HEK293 (cell line): ENCODE measurements at regions not wholly inside any gene's neighbourhood (a gene's known extent, or its start where the extent isn't known, plus 50 kb on each side); places are given as distances from the start of the nearest gene placed in this dataset.
A peak's percentile ranks its signal among the peaks of the same experiment; 100 is the strongest.

Experiments used
- CTCF ChIA-PET: fragments of 350-600 bp; formaldehyde crosslinking; extraction: SDS; loops from one replicate; lab custom pipeline; 2021; ENCODE audit warnings: antibody characterized with exemption; lab: Yijun Ruan, JAX
- POLR2A ChIA-PET: fragments of 300-600 bp; formaldehyde crosslinking; extraction: SDS; loops from one replicate; lab custom pipeline; 2020; ENCODE audit warnings: antibody characterized with exemption, inconsistent platforms; lab: Yijun Ruan, JAX
- H3K27ac ChIP-seq: fragments of 200-500 bp; sonication (Bioruptor generic); 2 replicates; pipeline ENCODE4 v1.5.1; 2014; ENCODE audit warnings: low read depth, low read length, control low read depth, inconsistent platforms; ENCODE audit errors: extremely low read depth
- H3K36me3 ChIP-seq, 2 experiments: fragments of 200-500 bp in 1 of 2; sonication (Bioruptor generic) in 1 of 2; 1 replicate in 1 of 2; 2 replicates in 1 of 2; pipeline ENCODE4 v1.5.1; 2014 to 2017; ENCODE audit warnings: inconsistent platforms in 2 of 2, low read length in 2 of 2; ENCODE audit not compliant: control insufficient read depth in 2 of 2, insufficient read depth in 1 of 2
- H3K4me1 ChIP-seq: fragments of 200-500 bp; sonication (Bioruptor generic); 2 replicates; pipeline ENCODE4 v1.5.1; 2014; ENCODE audit warnings: mild to moderate bottlenecking, low read length, inconsistent platforms; ENCODE audit not compliant: control insufficient read depth, insufficient read depth
- H3K4me3 ChIP-seq: 2 replicates; pipeline ENCODE4 v1.5.1; 2011; ENCODE audit warnings: low read depth, mild to moderate bottlenecking, control low read depth, low read length, moderate library complexity
- H3K9me3 ChIP-seq: fragments of 200-500 bp; sonication (Bioruptor generic); 2 replicates; pipeline ENCODE4 v1.5.1; 2014; ENCODE audit warnings: low read depth, low read length, inconsistent platforms; ENCODE audit not compliant: control insufficient read depth, insufficient read depth
- FEZF1 ChIP-seq: fragments of 450-650 bp; formaldehyde crosslinking; IDR thresholded peaks from 2 replicates; pipeline ENCODE4 v1.5.1; 2016; ENCODE audit warnings: missing biosample characterization, missing genetic modification characterization
- GLIS1 ChIP-seq: fragments of 450-650 bp; formaldehyde crosslinking; IDR thresholded peaks from 2 replicates; pipeline ENCODE4 v1.5.1; 2016; ENCODE audit warnings: missing biosample characterization, missing genetic modification characterization
- HOXD13 ChIP-seq: sonication (generic); formaldehyde crosslinking; IDR thresholded peaks from 2 replicates; pipeline ENCODE4 v1.8.0; 2022; ENCODE audit warnings: missing genetic modification reagents, borderline replicate concordance
- KLF10 ChIP-seq: fragments of 450-650 bp; IDR thresholded peaks from 2 replicates; pipeline ENCODE4 v1.5.1; 2018; ENCODE audit warnings: missing biosample characterization, mild to moderate bottlenecking, missing genetic modification characterization
- PRDM1 ChIP-seq: fragments of 450-650 bp; formaldehyde crosslinking; IDR thresholded peaks from 2 replicates; pipeline ENCODE4; 2016; ENCODE audit warnings: missing biosample characterization, missing genetic modification characterization
- ZBTB1 ChIP-seq: fragments of 450-650 bp; formaldehyde crosslinking; IDR thresholded peaks from 2 replicates; pipeline ENCODE4 v1.5.1; 2016; ENCODE audit warnings: missing biosample characterization, missing genetic modification characterization
- ZFP3 ChIP-seq: fragments of 450-650 bp; formaldehyde crosslinking; IDR thresholded peaks from 2 replicates; pipeline ENCODE4 v1.5.1; 2016; ENCODE audit warnings: low read depth, missing biosample characterization, missing genetic modification characterization
- ZNF10 ChIP-seq: fragments of 450-650 bp; formaldehyde crosslinking; IDR thresholded peaks from 2 replicates; pipeline ENCODE4 v1.5.1; 2017; ENCODE audit warnings: missing biosample characterization, missing genetic modification characterization
- ZNF140 ChIP-seq: fragments of 450-650 bp; formaldehyde crosslinking; IDR thresholded peaks from 2 replicates; pipeline ENCODE4 v1.5.1; 2016; ENCODE audit warnings: missing biosample characterization, missing genetic modification characterization
- ZNF184 ChIP-seq: fragments of 450-650 bp; IDR thresholded peaks from 2 replicates; pipeline ENCODE4 v1.5.1; 2018; ENCODE audit warnings: missing biosample characterization, mild to moderate bottlenecking, missing genetic modification characterization
- ZNF2 ChIP-seq: fragments of 450-650 bp; formaldehyde crosslinking; IDR thresholded peaks from 2 replicates; pipeline ENCODE4 v1.5.1; 2016; ENCODE audit warnings: missing biosample characterization, missing genetic modification characterization
- ZNF223 ChIP-seq: fragments of 450-650 bp; formaldehyde crosslinking; IDR thresholded peaks from 2 replicates; pipeline ENCODE4 v1.5.1; 2016; ENCODE audit warnings: missing biosample characterization, missing genetic modification characterization
- ZNF324 ChIP-seq: fragments of 450-650 bp; formaldehyde crosslinking; IDR thresholded peaks from 2 replicates; pipeline ENCODE4 v1.5.1; 2016; ENCODE audit warnings: missing biosample characterization, missing genetic modification characterization
- ZNF341 ChIP-seq: fragments of 450-650 bp; formaldehyde crosslinking; IDR thresholded peaks from 2 replicates; pipeline ENCODE4; 2016; ENCODE audit warnings: low read depth, missing biosample characterization, missing genetic modification characterization
- ZNF561 ChIP-seq: fragments of 450-650 bp; IDR thresholded peaks from 2 replicates; pipeline ENCODE4 v1.5.1; 2018; ENCODE audit warnings: missing biosample characterization, missing genetic modification characterization, borderline replicate concordance
- ZNF623 ChIP-seq: fragments of 450-650 bp; formaldehyde crosslinking; IDR thresholded peaks from 2 replicates; pipeline ENCODE4 v1.5.1; 2016; ENCODE audit warnings: missing biosample characterization, missing genetic modification characterization
- ZNF654 ChIP-seq: fragments of 450-650 bp; formaldehyde crosslinking; IDR thresholded peaks from 2 replicates; pipeline ENCODE4 v1.5.1; 2016; ENCODE audit warnings: low read depth, missing biosample characterization, missing genetic modification characterization
- ZNF660 ChIP-seq: fragments of 450-650 bp; IDR thresholded peaks from 2 replicates; pipeline ENCODE4 v1.5.1; 2018; ENCODE audit warnings: missing biosample characterization, mild to moderate bottlenecking, missing genetic modification characterization
- ZNF843 ChIP-seq: fragments of 450-650 bp; formaldehyde crosslinking; IDR thresholded peaks from 2 replicates; pipeline ENCODE4 v1.5.1; 2016; ENCODE audit warnings: missing biosample characterization, missing genetic modification characterization
- TF ChIP-seq, protein P1 (sequence below): fragments of 450-650 bp; formaldehyde crosslinking; IDR thresholded peaks from 2 replicates; pipeline ENCODE4 v1.5.1; 2016; ENCODE audit warnings: missing biosample characterization, missing genetic modification characterization
- TF ChIP-seq, protein P2 (sequence below): fragments of 450-650 bp; formaldehyde crosslinking; IDR thresholded peaks from 2 replicates; pipeline ENCODE4 v1.5.1; 2016; ENCODE audit warnings: missing biosample characterization, missing genetic modification characterization
- TF ChIP-seq, protein P3 (sequence below): fragments of 450-650 bp; formaldehyde crosslinking; IDR thresholded peaks from 2 replicates; pipeline ENCODE4 v1.5.1; 2016; ENCODE audit warnings: missing biosample characterization, missing genetic modification characterization, borderline replicate concordance
- TF ChIP-seq, protein P4 (sequence below): fragments of 450-650 bp; formaldehyde crosslinking; IDR thresholded peaks from 2 replicates; pipeline ENCODE4 v1.5.1; 2016; ENCODE audit warnings: missing biosample characterization, missing genetic modification characterization
- TF ChIP-seq, protein P5 (sequence below): fragments of 450-650 bp; formaldehyde crosslinking; IDR thresholded peaks from 2 replicates; pipeline ENCODE4 v1.5.1; 2016; ENCODE audit warnings: missing biosample characterization, missing genetic modification characterization
- TF ChIP-seq, protein P6 (sequence below): fragments of 450-650 bp; formaldehyde crosslinking; IDR thresholded peaks from 2 replicates; pipeline ENCODE4 v1.5.1; 2016; ENCODE audit warnings: missing biosample characterization, missing genetic modification characterization, low read depth

DNA sequence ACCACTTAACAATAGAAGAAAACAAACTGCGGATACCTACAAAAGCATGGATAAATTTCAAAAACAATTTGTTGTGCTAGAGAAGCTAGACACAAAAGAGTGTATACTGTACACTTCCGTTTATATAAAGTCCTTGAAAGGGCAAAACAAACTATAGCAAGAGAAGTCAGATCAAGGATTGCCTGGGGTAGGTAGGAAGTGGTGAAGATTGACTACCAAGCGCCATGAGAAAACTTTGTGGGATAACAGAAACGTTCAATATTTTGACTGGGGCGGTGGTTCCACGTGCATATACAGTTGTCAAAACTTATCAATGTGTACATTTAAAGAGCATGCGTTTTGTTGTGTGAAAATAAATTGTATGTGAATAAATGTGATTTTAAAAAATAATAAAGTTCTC is 55.6 kb upstream of the CCL2 start:
- CTCF ChIA-PET: interaction anchor here (0.6 to 8.8 kb wide), 12 partner anchors 20 to 1132 kb away, joined by 3 to 578 read pairs (median 6); partner anchors contain the start of genes CCL1 and CCL13
- POLR2A ChIA-PET: no interaction called here
- Histone ChIP-seq H3K4me3 (no peak overlapping the region), H3K27ac (no peak overlapping the region), H3K9me3 (no peaks in the 10 kb centered on the region), H3K36me3 (no peaks in the 10 kb centered on the region), H3K4me1 (no peaks in the 10 kb centered on the region)
- TF ChIP-seq, protein P1, sequence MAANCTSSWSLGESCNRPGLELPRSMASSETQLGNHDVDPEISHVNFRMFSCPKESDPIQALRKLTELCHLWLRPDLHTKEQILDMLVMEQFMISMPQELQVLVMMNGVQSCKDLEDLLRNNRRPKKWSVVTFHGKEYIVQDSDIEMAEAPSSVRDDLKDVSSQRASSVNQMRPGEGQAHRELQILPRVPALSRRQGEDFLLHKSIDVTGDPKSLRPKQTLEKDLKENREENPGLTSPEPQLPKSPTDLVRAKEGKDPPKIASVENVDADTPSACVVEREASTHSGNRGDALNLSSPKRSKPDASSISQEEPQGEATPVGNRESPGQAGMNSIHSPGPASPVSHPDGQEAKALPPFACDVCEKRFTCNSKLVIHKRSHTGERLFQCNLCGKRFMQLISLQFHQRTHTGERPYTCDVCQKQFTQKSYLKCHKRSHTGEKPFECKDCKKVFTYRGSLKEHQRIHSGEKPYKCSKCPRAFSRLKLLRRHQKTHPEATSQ (tag by site-specific recombination): no peak
- TF ChIP-seq, protein P2, sequence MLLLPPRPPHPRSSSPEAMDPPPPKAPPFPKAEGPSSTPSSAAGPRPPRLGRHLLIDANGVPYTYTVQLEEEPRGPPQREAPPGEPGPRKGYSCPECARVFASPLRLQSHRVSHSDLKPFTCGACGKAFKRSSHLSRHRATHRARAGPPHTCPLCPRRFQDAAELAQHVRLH (tag by site-specific recombination): no peak

DNA sequence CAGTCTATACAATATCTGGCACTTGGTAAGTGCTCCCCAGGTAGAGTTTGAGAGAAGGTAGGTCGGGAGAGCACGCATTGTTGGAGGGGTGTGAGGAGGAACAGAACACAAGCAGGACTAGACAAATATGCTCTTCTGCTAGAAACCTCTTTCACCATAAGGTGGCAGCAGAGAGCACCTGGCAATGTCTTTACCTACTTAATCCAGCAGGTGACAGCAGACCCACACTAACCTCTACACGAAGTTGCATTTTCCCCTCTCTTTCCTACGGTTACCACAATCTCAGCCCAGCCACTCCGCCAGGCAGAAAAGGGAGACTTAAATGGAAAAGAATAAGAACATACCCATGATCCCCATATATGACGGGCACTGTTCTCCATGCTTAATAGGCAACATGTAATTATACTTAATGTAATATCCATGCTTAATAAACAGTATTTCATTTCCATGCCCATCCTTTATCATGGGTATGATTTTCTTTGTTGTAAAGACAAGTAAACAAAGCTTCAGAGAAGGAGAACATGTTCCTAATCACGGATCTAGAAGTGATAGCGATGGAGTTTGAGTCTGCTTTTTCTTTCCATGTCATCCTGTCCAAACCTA is 55.1 kb upstream of the CCL2 start:
- no peak overlapping the region for H3K4me3 ChIP-seq
- H3K36me3 ChIP-seq: no peaks in the 10 kb centered on the region
- no peak overlapping the region for H3K27ac ChIP-seq
- no peaks in the 10 kb centered on the region for H3K4me1 ChIP-seq
- ChIA-PET CTCF (interaction anchor here (0.6 to 8.8 kb wide), 62 partner anchors 8 to 439 kb away, joined by 3 to 578 read pairs (median 6); partner anchors contain the start of genes CCL1, CCL13, CCL7 and CCL8), POLR2A (interaction anchor here (1.1 kb wide), 1 partner anchor 162 kb away, joined by 5 read pairs; no protein-coding TSS in a partner anchor)
- no peaks in the 10 kb centered on the region for H3K9me3 ChIP-seq
- no peak for TF ChIP-seq ZNF140
- peak; percentile 100 for TF ChIP-seq ZNF654 (tag by site-specific recombination)
- TF ChIP-seq ZNF561 (tag by site-specific recombination): no peak
- TF ChIP-seq FEZF1 (tag by site-specific recombination): no peak
- TF ChIP-seq HOXD13 (CRISPR knock-in tag): no peak
- TF ChIP-seq ZNF10 (tag by site-specific recombination): no peak
- 0 out of 2 replicates have a peak, but pooled peaks have one; percentile 18 for TF ChIP-seq ZNF2
- TF ChIP-seq, protein P3, sequence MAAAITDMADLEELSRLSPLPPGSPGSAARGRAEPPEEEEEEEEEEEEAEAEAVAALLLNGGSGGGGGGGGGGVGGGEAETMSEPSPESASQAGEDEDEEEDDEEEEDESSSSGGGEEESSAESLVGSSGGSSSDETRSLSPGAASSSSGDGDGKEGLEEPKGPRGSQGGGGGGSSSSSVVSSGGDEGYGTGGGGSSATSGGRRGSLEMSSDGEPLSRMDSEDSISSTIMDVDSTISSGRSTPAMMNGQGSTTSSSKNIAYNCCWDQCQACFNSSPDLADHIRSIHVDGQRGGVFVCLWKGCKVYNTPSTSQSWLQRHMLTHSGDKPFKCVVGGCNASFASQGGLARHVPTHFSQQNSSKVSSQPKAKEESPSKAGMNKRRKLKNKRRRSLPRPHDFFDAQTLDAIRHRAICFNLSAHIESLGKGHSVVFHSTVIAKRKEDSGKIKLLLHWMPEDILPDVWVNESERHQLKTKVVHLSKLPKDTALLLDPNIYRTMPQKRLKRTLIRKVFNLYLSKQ (tag by site-specific recombination): no peak
- TF ChIP-seq ZNF324 (tag by site-specific recombination): 0 out of 2 replicates have a peak, but pooled peaks have one; percentile 46
- no peak for TF ChIP-seq KLF10
- no peak for TF ChIP-seq ZNF341 (tag by site-specific recombination)
- no peak for TF ChIP-seq ZNF184 (tag by site-specific recombination)
- TF ChIP-seq ZBTB1: no peak
- TF ChIP-seq ZNF223 (tag by site-specific recombination): no peak
- TF ChIP-seq, protein P4, sequence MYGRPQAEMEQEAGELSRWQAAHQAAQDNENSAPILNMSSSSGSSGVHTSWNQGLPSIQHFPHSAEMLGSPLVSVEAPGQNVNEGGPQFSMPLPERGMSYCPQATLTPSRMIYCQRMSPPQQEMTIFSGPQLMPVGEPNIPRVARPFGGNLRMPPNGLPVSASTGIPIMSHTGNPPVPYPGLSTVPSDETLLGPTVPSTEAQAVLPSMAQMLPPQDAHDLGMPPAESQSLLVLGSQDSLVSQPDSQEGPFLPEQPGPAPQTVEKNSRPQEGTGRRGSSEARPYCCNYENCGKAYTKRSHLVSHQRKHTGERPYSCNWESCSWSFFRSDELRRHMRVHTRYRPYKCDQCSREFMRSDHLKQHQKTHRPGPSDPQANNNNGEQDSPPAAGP (tag by site-specific recombination): 0 out of 2 replicates have a peak, but pooled peaks have one; percentile 16
- TF ChIP-seq, protein P5, sequence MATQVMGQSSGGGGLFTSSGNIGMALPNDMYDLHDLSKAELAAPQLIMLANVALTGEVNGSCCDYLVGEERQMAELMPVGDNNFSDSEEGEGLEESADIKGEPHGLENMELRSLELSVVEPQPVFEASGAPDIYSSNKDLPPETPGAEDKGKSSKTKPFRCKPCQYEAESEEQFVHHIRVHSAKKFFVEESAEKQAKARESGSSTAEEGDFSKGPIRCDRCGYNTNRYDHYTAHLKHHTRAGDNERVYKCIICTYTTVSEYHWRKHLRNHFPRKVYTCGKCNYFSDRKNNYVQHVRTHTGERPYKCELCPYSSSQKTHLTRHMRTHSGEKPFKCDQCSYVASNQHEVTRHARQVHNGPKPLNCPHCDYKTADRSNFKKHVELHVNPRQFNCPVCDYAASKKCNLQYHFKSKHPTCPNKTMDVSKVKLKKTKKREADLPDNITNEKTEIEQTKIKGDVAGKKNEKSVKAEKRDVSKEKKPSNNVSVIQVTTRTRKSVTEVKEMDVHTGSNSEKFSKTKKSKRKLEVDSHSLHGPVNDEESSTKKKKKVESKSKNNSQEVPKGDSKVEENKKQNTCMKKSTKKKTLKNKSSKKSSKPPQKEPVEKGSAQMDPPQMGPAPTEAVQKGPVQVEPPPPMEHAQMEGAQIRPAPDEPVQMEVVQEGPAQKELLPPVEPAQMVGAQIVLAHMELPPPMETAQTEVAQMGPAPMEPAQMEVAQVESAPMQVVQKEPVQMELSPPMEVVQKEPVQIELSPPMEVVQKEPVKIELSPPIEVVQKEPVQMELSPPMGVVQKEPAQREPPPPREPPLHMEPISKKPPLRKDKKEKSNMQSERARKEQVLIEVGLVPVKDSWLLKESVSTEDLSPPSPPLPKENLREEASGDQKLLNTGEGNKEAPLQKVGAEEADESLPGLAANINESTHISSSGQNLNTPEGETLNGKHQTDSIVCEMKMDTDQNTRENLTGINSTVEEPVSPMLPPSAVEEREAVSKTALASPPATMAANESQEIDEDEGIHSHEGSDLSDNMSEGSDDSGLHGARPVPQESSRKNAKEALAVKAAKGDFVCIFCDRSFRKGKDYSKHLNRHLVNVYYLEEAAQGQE (tag by site-specific recombination): no peak
- no peak for TF ChIP-seq PRDM1 (tag by site-specific recombination)
- TF ChIP-seq, protein P6, sequence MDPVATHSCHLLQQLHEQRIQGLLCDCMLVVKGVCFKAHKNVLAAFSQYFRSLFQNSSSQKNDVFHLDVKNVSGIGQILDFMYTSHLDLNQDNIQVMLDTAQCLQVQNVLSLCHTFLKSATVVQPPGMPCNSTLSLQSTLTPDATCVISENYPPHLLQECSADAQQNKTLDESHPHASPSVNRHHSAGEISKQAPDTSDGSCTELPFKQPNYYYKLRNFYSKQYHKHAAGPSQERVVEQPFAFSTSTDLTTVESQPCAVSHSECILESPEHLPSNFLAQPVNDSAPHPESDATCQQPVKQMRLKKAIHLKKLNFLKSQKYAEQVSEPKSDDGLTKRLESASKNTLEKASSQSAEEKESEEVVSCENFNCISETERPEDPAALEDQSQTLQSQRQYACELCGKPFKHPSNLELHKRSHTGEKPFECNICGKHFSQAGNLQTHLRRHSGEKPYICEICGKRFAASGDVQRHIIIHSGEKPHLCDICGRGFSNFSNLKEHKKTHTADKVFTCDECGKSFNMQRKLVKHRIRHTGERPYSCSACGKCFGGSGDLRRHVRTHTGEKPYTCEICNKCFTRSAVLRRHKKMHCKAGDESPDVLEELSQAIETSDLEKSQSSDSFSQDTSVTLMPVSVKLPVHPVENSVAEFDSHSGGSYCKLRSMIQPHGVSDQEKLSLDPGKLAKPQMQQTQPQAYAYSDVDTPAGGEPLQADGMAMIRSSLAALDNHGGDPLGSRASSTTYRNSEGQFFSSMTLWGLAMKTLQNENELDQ (tag by site-specific recombination): no peak
- TF ChIP-seq GLIS1 (tag by site-specific recombination): no peak
- TF ChIP-seq ZNF843 (tag by site-specific recombination): no peak
- TF ChIP-seq ZNF623 (tag by site-specific recombination): no peak
- TF ChIP-seq ZNF660 (tag by site-specific recombination): peak; percentile 60; the same call in 1 of the 2 replicates
- TF ChIP-seq ZFP3 (tag by site-specific recombination): no peak
